ENCODE measurements at regions not wholly inside any gene's neighbourhood (a gene's known extent, or its start where the extent isn't known, plus 50 kb on each side); places are given as distances from the start of the nearest gene placed in this dataset.
"Not testable (repeated sequence)": the region's sequence is repeated elsewhere in the genome, so short reads cannot be mapped to it uniquely, and the experiment has no call there.

DNA sequence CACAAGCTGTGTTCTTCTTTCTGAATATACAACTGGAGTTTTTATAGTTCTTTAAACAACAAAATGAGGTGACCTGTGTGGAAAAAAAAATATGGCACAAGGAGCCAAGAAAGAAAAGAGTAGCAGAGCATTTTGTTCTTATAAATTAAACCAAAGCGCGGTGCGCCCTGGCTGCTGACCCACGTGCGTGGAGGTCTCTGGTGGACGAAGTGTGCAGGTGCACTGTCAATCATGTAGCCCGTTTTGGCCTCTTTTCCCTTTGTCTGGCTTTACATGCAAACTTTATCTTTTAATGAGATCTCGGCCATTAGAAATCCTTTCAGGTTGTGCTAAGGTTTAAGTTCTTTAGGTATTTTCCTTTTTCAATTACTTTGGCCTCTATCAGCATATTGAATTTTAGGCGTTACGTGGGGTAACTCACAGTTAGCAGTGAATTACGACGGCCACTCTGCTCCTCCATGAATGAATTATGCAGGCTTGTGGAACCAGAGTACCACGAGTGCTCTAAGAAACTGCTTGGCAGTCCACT is 443.9 kb upstream of the SLC10A2 start:
- Histone ChIP-seq H3K27ac (no peak overlapping the region), H3K4me3 (no peak overlapping the region)

GRCh38 chr13:103497404-103497803 is 431.2 kb upstream of the SLC10A2 start:
- H3K27ac ChIP-seq, result no peak overlapping the region
- H3K4me3 ChIP-seq, result no peak overlapping the region

DNA sequence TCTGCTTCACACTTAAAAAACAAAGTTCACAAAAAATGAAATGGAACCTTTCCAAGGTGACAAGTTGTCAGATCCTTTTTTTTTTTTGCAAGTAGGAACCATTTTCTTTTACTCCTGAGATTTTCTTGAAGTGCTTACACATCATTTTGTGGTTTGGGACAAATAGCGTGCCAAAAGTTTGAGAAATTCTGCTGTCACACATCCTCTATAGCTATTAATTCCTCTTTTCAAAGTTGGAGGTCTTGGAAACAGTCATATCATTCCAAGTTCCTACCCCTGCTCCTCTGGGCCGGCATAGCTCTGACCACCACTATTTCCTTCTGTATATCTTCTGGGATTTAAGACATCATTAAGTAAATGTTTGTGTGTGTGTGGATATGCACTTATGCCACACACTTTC is 421.6 kb upstream of the SLC10A2 start:
- no peak overlapping the region for H3K27ac ChIP-seq
- no peak overlapping the region for H3K4me3 ChIP-seq

DNA sequence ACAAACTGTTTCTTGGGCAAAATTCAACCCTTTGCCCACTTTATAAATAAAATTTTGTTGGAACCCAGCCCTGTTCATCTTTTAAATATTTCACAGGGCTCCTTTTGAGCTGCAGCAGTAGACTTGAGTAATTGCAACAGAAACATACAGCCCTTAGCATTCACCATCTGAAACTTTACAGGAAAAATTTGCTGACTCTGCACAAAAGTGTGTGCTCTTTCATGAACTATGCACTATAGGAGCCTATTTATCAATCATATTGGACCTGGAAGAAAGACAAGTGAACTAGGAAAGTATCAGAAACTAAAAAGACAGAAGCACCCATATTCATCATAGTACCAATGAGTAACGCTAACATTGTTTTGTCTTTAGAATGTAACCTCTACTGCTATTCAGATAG is 406.9 kb upstream of the SLC10A2 start:
- Histone ChIP-seq H3K27ac (no peak overlapping the region), H3K4me3 (no peak overlapping the region)

- Histone ChIP-seq H3K27ac (no peak overlapping the region), H3K4me3 (no peak overlapping the region)
These were observed 405.7 kb upstream of the SLC10A2 start for GRCh38 chr13:103471896-103472295.

DNA sequence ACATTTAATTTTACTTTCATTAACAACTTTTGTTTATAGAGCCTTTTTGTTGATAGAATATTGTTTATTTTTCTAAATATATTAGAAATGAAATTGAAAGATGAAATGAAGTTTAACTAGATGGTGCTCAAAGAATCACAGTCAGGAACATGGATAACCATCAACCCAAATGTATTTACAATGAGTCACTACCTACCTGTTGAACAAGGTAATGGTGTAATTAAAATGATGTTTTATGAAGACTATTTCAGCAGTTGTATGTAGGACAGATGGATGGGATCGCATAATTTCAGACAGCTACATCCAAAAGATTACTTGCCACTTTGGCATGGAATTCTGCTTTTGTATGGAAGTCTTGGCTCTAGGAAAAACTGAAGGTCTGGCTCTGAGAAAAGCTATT is 403.6 kb upstream of the SLC10A2 start:
- Histone ChIP-seq H3K27ac (no peak overlapping the region), H3K4me3 (no peak overlapping the region)

DNA sequence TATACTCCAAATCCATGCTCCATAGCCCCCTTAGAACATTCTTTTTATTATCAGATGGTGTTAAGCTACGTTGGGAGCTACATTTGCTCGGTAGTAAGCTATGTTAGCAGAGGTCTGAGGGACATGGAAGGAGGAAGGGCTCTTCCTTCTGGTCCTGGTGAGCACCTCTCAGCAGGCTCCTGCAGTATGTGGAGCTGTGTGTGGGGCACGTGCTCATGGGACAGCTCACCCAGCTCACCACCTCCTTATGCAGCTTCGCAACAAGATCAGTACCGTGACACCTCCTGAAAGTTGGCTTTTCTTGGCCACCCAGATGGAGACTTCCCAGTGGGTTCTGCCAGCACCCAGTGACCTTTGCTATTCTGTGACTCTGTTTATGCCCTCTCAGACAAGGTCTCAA is 400.5 kb upstream of the SLC10A2 start:
- Histone ChIP-seq H3K27ac (no peak overlapping the region), H3K4me3 (no peak overlapping the region)

GRCh38 chr13:103460246-103460645 is 394.0 kb upstream of the SLC10A2 start:
- not testable (repeated sequence) for H3K4me3 ChIP-seq, H3K27ac ChIP-seq

DNA sequence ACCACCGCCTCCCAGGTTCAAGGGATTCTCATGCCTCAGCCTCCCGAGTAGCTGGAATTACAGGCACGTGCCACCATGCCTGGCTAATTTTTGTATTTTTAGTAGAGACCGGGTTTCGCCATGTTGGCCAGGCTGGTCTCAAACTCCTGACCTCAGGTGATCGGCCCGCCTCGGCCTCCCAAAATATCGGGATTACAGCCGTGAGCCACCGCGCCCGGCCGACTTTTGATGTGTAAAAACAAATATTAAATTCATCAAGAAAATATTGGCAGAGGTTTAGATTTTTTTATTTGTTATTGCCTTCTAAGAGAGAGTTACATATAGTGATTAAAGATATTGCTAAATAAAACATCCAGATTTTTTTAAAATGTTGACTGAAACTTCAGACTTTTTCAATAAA is 390.8 kb upstream of the SLC10A2 start:
- H3K4me3 ChIP-seq, H3K27ac ChIP-seq: not testable (repeated sequence)

- Histone ChIP-seq H3K4me3 (no peak overlapping the region), H3K27ac (no peak overlapping the region)
These were observed 385.4 kb upstream of the SLC10A2 start for GRCh38 chr13:103451656-103452055.

- Histone ChIP-seq H3K27ac (no peak overlapping the region), H3K4me3 (no peak overlapping the region)
These were observed 377.4 kb upstream of the SLC10A2 start for GRCh38 chr13:103443604-103444003.

- H3K4me3 ChIP-seq, result no peak overlapping the region
- no peak overlapping the region for H3K27ac ChIP-seq
These were observed 371.4 kb upstream of the SLC10A2 start for GRCh38 chr13:103437651-103438050.

DNA sequence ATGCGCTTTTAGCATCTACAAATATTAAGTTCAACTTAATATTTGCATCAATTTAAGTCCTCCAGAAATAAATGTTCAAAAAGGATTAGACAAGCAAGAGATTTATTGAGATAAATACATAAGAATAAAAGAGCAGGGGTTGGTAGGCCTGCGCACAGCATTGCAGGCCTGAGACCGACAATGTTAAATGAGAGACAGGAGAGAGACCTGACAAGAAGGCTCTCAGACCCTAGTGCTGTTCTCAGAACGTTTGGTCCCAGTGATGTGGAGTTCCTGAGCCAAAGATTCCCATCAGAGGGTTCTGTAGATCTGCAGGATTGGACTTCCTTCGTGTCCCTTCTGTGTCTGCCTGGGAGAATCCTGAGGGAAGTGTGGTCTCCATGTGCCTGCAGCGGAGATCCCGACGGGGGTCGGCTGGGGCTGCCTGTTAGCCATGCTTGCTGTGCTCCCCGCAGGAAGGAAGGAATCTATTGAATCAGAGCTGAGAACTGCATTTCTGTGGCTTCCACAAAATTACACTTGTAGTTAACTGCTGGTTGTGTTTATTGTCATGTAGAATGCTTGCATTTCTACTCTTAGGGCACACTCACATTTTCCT is 369.9 kb upstream of the SLC10A2 start:
- H3K4me3 ChIP-seq, result no peak overlapping the region
- H3K27ac ChIP-seq, result no peak overlapping the region

DNA sequence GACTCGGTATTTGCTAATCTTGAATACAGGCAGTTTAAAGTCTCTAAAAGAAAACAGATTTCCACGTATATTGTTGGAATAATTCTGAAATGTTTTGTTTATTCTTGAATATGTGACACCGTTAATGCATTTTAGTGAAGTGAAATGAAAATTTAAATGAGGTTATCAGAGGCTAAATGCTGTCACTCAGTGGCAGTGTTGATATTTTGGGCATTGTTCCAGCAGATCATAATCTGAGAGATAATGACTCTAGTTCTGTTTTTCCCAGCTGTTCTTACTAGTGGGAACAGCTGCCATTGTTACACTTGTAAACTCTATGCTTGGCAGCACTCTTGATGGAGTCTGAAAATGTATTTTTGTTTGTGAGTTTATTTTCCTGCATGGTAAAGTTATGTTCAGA is 365.6 kb upstream of the SLC10A2 start:
- Histone ChIP-seq H3K4me3 (no peak overlapping the region), H3K27ac (no peak overlapping the region)

DNA sequence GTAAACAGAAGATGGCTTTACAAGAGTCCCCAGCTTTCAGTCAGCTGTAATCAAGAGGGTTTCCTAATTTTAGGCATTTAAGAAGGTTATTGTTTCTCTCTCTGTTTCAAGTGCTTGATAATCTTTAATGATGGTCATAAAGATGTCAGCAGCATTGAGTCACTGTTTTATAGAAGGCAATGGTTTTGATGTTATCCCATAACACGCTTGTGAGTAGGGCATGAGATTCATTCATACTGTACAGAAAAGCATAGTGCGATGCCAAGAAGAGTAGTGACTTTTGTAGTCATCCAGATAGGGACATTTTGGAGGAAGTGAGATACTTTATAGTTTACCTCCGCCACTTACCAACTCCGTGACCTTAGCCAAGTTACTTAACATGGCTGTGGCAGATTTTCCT is 364.2 kb upstream of the SLC10A2 start:
- no peak overlapping the region for H3K27ac ChIP-seq
- no peak overlapping the region for H3K4me3 ChIP-seq

- Histone ChIP-seq H3K27ac (no peak overlapping the region), H3K4me3 (no peak overlapping the region)
These were observed 343.8 kb upstream of the SLC10A2 start for GRCh38 chr13:103410002-103410401.

DNA sequence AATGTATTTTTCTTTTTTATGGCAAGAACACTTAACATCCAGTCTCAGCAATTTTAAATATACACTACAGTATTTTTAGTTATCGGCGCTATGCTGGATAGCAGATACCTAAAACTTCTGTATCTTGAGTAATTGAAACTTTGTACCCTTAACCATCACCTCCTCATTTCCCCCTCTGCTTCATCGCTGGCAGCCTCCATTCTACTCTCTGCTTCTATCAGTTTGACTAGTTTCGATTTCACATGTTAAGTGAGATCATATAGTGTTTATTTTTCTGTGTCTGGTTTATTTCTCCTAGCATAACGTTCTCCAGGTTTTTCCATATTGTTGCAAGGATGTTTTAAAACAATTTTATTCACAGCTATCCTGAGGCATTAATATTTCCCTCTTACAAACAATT is 340.8 kb upstream of the SLC10A2 start:
- H3K4me3 ChIP-seq, result no peak overlapping the region

GRCh38 chr13:103405297-103405696 is 339.1 kb upstream of the SLC10A2 start:
- Histone ChIP-seq H3K4me3 (no peak overlapping the region), H3K27ac (no peak overlapping the region)

More for the DNA sequence above, 340.8 kb upstream of the SLC10A2 start:
- no peak overlapping the region for H3K27ac ChIP-seq

DNA sequence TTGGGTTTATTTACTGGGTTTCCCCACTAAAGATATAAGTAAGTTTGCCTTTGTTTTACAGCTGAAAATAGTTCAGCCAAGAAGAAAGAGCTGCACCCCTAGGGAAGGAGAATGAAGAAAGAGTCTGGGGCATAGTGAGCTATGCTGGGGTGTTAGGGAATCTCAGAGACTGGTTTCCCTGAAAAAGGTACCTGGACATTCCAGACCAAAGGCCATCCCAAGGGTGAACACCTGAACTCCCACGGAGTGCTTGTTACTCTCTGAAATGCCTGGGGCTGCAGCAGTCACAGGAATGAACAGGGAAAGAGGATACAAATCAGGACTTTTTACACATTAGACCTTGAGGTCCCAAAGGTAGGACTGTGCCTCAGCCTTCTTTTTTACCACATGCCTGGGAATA is 337.6 kb upstream of the SLC10A2 start:
- H3K4me3 ChIP-seq, result no peak overlapping the region
- no peak overlapping the region for H3K27ac ChIP-seq

DNA sequence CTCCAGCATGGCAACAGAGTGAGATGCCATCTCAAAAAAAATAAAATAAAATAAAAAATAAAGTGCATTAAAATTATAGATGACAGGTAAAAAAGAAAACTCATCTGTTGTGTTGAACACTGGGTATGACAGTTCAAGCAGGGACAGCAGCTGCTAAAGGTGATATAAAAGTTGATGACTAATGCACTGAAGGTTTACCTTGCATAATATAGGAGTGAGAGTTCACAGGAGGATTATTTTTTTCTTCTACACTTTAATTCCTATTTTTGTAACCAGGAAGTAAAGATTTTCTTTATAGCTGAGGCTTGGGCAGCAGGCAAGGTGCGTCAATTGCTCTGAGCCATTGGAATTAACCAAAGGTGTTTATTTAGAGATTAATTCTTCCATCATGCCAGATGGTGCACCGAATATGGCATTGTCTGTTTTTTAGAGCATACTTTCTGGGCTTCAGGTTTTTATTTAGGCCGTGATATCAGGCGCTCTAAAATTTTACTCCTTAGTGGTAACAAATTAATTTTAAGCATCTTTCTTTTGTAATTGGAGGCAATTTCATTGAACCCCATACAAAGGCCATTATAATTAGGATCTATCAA is 337.0 kb upstream of the SLC10A2 start:
- Histone ChIP-seq H3K4me3 (no peak overlapping the region), H3K27ac (no peak overlapping the region)

DNA sequence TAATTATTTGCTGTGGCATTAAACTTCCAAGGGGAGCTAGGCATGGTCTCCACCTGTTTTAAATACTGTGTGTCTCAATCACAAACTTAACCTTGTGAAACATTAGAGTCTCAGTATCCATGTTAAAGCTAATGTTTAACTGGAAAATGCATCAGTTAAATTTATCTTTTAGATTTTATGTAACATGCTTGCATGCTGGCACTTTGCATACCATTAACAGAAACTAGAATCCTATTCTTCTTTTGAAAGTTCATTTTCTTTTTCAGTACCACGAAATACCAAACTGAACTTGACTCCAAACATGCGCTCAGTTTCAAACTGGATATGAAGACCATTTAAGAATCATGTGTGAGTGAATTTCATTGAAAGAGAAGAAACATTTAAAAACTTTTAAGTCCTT is 328.9 kb upstream of the SLC10A2 start:
- no peak overlapping the region for H3K27ac ChIP-seq
- H3K4me3 ChIP-seq, result no peak overlapping the region

DNA sequence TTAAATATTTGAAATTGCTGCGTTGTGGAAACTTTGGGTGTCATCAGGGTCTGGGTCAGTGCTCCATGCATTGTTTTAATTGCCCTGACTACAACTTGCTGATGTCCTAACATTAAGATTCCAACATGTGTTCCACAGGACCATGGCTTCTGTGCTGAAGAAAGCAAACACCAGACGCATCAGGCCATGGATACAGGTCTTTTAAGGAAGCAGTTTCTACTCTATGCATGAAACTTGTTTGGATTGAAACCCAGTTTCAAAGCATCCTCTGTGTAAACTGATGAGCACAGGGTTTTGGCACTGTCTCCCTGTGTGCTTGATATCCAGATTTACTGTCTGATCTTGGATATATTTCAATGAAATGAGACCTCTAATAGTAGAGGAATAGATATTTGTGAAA is 328.4 kb upstream of the SLC10A2 start:
- no peak overlapping the region for H3K4me3 ChIP-seq
- no peak overlapping the region for H3K27ac ChIP-seq
